Forelimb muscle (tissue), 1 donor: ENCODE measurements at regions not wholly inside any gene's neighbourhood (a gene's known extent, or its start where the extent isn't known, plus 50 kb on each side); places are given as distances from the start of the nearest gene placed in this dataset.
"Not testable (repeated sequence)": the region's sequence is repeated elsewhere in the genome, so short reads cannot be mapped to it uniquely, and the experiment has no call there.

Experiments used
- DNase-seq: peaks from one replicate; pipeline ENCODE4 v3.0.0-alpha.2; 2013; ENCODE audit warnings: low read depth

GRCh38 chr1:192905049-192905448, 96.2 kb downstream of the RGS2 start:
- no peak for DNase-seq

GRCh38 chr1:192906334-192906733, 97.5 kb downstream of the RGS2 start:
- no peak for DNase-seq

GRCh38 chr1:192907545-192908243, 98.9 kb downstream of the RGS2 start:
- no peak for DNase-seq

- DNase-seq, result not testable (repeated sequence)
Measured at GRCh38 chr1:192911896-192912656, 103.2 kb downstream of the RGS2 start.

GRCh38 chr1:192913683-192914082, 104.8 kb downstream of the RGS2 start:
- DNase-seq, result no peak

- no peak for DNase-seq
Measured at GRCh38 chr1:192914092-192914491, 105.3 kb downstream of the RGS2 start.

GRCh38 chr1:192914696-192915095, 105.9 kb downstream of the RGS2 start:
- no peak for DNase-seq

GRCh38 chr1:192916021-192916420, 107.2 kb downstream of the RGS2 start:
- no peak for DNase-seq

GRCh38 chr1:192918259-192918658, 109.4 kb downstream of the RGS2 start:
- DNase-seq, result no peak

- DNase-seq, result no peak
Measured at GRCh38 chr1:192920412-192920811, 111.6 kb downstream of the RGS2 start.

GRCh38 chr1:192925609-192926008, 116.8 kb downstream of the RGS2 start:
- no peak for DNase-seq

GRCh38 chr1:192926736-192927135, 117.9 kb downstream of the RGS2 start:
- DNase-seq, result no peak

GRCh38 chr1:192927496-192927895, 118.7 kb downstream of the RGS2 start:
- DNase-seq, result no peak

- no peak for DNase-seq
Measured at GRCh38 chr1:192929597-192929996, 120.8 kb downstream of the RGS2 start.

- no peak for DNase-seq
Measured at GRCh38 chr1:192933744-192934143, 124.9 kb downstream of the RGS2 start.

- DNase-seq, result no peak
Measured at GRCh38 chr1:192936313-192937018, 122.7 kb downstream of the UCHL5 start.

GRCh38 chr1:192937128-192937527, 122.0 kb downstream of the UCHL5 start:
- DNase-seq, result no peak

- DNase-seq, result no peak
Measured at GRCh38 chr1:192939440-192939839, 119.7 kb downstream of the UCHL5 start.

- DNase-seq, result no peak
Measured at GRCh38 chr1:192940658-192941057, 118.5 kb downstream of the UCHL5 start.

- DNase-seq, result no peak
Measured at GRCh38 chr1:192941722-192942411, 117.3 kb downstream of the UCHL5 start.

- no peak for DNase-seq
Measured at GRCh38 chr1:192943108-192943507, 116.1 kb downstream of the UCHL5 start.

GRCh38 chr1:192943522-192943921, 115.6 kb downstream of the UCHL5 start:
- no peak for DNase-seq
